Glomerular visceral epithelial cell (primary cell): ENCODE measurements at regions not wholly inside any gene's neighbourhood (a gene's known extent, or its start where the extent isn't known, plus 50 kb on each side); places are given as distances from the start of the nearest gene placed in this dataset.

Source experiments
- DNase-seq: peaks from one replicate; pipeline ENCODE4 v3.0.0-alpha.2; 2016; ENCODE audit errors: extremely low spot score

DNA sequence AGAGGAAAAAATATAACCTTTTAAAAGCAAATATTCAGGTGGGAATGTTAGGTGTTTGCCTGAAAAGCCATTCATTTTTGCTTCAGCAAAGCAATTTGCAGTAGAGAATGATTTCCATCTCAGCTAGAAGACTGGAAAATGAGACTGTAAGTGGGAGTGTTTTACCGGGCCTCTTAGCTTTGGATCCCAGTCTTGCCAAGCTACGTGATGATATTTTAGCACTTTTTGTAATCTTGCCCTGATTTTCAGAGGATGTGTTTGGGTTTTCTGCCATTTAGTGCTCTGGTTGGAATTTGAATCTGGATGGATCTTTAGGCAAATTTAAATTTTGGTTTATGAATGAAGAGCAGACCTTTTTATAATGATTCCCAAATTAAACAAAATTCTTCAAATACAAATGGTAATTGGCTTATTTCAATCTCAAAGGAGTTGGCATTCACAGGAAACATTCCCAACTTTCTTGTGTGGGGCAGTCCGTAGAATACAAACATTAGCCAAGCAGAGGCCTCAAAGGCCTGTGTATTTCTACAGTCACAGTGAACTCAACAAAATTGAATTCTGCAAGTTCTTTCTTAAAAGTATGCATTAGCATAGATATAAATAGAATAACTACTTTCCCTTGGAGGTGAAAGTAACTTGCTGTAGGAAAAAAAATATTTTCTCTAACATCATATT lies 646.4 kb downstream of the CDY2B start:
- no peak for DNase-seq

DNA sequence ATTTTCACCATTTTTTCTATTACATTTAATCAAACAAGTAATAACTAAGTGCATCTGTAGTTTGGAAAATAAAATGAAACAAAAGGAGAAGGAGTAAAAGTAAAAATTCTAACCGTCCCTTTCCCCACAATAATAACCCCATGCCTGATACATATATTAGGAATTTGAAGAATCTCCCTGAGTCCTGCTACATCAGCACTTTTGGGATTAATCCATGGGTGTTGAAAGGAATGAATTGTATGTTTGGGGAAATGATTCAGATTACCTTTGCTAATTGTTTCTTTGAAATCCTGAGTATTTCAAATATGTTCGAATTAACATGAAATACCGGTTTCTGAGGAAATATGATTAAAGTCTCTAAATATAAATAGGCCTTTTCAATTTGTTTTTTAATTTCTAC lies 648.0 kb downstream of the CDY2B start:
- peak; percentile 25 for DNase-seq

DNA sequence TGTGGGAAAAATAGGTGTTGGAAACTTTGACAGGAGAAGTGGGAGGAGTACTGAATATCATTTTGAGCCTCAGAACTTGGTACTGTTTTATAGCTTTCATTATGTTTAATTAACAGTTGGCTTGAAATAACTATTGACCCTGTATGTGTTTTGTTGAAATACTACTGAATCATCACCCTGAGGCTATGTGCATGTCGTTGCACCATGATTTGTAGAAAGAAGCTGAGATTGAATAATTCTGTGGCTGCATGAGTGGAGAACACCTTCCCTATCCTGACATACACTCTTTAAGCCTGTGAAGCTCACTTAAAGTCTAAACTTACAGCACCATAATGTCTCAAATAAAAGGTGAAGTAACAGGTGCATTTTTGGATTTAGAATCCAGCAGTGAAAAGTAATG lies 656.5 kb downstream of the CDY2B start:
- DNase-seq: no peak

DNA sequence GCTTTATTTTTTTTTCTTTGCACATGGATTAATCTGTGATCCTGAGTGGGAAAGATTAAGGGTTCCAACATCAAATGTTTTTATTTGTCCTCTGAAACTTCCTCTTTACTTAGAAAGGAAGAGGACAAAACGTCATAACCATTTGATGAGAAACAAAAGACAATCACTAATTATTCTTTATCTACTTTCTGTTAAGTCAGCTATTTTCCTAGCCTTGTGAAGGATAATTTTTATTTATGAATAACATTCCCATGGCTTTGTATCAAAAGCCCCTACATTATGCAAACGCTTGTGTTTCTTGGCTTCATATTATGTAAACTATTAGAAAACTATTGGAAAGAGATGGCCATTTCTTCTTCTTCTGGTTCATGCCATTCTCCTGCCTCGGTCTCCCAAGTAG lies 677.6 kb downstream of the CDY2B start:
- DNase-seq: no peak

DNA sequence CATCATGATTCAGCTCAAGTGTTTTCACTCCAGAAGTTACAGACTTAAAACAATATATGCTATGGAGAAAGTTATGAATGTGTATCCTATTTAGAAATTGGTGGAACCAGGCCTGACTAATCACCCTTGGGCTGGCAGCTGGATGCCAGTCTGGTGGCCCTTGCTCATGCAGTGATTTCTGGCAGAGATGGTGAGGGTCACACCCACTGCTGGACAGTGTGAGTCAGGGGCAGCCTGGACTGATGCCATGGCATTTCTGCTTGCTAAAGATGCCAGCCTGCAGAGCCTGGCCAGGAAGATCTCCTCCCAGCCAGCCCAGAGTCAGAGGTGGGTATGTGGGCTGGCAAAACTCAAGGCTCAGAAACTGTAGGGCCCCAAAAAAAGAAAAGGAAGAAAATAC lies 695.7 kb downstream of the CDY2B start:
- DNase-seq: peak; percentile 27

DNA sequence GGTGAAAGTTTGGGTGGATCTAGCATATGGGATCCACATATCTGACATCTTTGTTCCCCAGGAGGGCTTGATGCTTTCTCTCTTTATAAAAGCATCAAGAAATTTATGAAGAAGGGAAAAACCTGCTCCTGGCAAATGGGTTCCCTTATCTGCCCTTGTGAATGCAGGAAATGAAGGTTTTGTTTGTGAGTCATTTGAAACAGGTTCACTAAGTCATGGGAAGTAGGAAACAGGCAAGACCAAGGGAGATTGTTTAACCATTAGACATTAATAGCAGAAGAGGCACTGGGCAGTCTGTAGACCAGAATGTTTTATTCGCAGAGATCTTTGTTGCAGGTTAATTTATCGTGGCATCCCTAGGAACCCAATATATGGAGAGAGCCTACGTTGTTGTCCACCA lies 713.1 kb downstream of the CDY2B start:
- DNase-seq: peak; percentile 31

DNA sequence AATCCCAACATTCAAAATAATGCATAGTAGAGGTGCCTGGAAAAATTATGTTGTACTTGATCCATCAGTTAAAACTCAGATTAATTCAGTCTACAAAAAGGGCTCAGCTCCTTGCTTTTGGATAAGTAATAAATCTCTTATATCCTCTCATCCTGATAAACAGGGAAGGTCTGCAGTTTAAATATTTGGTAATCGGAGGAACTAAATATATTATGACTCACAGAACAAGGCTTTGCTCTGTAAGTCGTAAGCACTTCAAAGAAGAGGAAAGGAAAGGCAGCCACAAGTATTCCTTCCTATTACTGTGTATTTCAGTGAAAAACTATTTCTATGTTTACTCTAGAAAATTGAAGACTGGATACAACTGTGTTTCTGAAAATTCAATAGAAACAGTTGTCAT lies 757.9 kb downstream of the CDY2B start:
- no peak for DNase-seq

DNA sequence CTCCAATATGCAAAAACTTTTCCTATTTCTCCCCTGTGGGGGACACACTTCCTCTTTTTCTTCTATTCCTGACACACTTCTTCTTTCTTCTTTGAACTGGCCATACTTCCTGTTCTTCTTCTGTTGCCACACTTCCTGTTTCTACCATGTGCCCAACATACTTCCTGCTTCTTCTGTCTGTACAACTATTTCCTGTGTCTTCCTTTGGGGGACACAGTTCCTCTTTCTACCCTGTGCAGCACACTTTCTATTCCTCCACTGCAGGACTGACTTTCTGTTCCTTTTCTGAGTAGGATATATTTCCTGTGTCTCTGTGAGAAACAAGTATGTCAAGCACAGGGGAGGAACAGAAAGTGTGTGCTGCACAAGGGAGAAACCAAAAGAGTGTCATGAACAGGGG lies 794.7 kb downstream of the CDY2B start:
- DNase-seq: no peak

DNA sequence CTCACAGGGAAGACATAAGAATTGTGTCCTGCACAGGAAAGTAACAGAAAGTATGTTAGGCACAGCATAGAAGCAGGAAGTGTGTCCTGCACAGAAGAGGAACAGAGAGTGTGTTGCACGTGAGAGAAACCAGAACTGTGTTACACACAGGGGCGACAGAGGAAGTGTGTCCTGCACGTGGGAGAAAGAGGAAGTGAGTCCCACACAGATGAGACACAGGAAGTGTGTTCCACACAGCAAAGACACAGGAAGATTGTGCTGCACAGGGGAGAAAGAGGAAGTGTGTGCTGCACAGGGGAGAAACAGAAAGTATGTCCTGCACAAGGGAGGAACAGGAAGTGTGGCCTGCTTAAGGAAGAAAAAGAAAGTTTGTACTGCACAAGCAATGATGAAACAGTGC lies 800.1 kb downstream of the CDY2B start:
- no peak for DNase-seq

DNA sequence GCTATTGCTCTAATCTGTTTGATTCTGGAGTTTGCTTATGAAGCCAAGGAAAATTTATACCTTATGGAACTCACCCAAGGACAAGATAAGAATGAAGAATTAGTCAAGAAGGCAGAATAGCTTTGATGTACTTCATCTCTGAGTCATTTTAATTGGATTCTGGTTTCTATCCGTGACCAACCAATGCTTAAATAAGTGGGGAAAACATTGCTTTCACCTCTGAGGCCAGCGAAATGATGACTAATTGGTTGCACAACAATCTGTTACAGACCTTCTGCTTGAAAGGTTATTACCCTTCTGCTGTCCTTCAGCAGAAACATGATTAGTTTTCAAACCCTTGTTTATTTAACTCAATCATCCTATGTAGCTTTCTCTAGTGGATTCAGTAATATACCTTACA lies 812.7 kb downstream of the CDY2B start:
- peak; percentile 82 for DNase-seq

DNA sequence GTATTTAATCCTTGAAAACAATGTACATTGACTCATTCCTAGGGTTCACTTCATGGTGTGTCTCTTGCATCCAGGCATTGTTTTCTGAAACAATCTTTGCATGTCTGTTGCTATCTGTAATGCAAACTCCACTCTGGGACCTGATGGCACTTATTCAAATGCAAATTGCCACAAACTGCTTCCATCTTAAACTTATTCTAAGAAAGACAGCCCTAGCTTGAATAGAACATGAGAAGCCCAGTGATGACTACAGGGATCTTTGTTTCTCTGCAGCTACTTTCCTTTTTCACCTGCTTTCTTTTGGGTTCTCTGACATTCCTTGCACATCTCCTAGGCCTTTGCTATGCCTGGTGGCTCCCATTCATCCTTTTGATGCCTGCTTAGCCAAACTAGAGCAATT lies 827.0 kb downstream of the CDY2B start:
- DNase-seq: no peak

DNA sequence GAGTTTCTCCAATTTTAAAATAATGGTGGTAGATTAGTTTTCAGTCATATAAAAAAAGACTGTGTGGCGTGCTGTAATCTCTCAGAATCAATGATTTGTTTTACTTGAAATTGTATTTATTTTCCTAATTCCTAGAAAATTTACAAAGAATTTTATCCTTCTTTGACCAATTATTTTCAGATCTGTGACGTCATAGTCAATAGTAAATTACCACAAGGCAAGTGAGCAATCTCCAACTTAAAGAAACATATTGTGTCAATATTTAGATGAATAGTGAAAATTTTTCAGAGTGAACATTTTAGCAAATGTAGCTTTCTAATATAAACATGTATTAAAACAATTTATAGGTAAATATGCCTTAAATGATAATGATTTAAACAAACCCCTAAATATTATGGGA lies 829.6 kb downstream of the CDY2B start:
- DNase-seq: no peak

DNA sequence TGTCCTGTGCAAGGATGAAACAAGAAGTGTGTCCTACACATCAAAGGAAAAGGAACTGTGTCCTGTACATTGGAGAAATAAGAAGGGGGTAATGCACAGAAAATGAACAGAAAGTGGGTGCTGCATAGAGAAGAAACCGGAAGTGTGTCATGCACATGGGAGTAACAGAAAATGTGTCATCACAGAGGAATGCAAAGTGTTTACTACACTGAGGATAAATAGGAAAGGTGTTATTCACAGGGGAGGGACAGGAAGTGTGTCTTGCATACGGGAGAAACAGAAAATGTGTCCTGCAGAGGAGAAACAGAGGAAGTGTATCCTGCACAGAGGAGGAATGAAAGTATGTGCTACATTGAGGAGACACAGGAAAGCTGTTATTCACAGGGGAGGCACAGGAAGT lies 834.9 kb downstream of the CDY2B start:
- no peak for DNase-seq

DNA sequence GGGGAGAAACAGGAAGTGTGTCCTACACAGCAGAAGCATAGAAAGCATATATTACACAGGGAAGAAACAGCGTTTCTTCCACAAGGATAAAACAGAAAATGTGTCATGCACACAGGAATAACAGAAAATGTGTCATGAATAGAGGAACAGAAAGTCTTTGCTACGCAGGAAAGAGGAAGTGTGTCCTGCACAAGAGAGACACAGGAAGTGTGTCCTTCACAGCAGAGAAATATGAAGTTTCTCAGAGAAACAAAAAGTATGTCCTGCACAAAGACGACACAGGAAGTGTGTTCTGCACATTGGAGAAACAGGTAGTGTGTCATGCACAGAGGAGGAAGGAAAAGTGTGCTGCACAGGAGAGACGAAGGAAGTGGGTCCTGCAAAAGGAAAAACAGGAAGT lies 835.3 kb downstream of the CDY2B start:
- no peak for DNase-seq

DNA sequence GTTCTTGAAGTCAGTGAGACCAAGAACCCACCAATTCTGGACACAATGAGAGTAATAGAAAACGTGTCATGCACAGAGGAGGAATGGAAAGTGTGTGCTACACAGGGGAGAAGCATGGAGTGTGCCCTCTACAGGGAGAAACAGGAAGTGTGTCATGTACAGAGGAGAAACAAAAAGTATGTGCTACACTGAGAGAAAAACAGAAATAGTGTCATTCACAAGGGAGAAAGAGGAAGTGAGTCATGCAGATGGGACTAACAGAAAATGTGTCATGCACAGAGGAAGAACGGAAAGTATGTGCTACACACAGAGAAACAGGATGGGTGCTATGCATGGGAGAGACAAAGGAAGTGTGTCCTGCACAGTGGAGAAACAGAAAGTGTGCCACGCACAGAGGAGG lies 835.7 kb downstream of the CDY2B start:
- peak; percentile 61 for DNase-seq

DNA sequence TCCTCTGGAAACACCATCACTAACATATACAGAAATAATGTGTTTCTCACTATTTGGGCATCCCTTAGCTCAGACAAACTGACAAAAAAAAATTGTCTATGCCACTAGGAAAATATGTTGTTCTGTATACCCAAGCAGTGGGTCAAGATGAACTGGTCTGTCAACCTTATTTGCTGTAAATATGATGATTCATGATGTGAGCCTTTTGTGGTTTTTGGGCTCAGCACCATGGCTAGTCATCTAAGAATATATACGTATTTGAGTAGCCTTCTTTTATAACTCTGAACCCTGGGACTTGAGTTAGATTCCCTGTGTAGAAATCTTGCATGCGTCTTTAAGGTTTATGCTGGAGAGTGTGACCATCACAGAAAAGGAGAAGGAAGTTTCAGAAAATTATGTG lies 841.6 kb downstream of the CDY2B start:
- no peak for DNase-seq

DNA sequence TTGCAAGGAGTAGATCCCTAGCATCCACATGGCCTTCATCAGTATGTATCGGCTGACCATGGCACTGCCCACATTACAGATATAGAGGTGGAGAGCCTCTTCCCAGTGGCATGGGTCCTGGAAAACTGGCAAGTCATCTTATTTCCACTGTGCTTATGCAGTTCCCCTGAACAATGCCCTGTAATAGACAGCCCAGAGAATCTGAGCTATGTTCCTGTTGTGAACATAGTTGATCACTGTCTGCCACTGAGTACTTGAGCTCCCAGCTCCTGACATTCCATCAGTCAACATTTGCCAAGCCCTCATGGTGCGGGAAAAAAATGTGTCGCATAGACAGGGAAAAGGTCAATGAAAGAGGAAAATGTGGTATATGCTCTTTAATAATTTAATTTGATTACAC lies 861.9 kb downstream of the CDY2B start:
- no peak for DNase-seq

DNA sequence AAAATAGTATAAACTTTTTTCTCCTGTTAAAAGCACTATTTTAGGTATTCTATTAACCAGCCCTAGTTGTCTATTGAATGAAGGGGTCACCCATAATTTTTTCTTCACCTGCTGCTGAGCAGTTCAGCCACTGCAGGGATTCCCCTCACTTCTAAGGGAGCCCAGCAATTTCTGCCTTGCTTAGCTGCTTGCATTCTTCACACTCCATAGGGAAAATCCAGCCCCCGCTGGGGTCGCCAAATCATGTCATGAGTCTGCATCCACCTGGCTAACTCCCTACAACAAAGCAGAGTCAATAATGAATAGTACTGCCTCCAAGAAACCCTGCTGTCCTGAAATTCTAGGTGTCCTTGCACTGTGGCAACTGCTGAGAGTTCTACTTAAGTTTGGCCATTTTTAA lies 886.5 kb downstream of the CDY2B start:
- no peak for DNase-seq

DNA sequence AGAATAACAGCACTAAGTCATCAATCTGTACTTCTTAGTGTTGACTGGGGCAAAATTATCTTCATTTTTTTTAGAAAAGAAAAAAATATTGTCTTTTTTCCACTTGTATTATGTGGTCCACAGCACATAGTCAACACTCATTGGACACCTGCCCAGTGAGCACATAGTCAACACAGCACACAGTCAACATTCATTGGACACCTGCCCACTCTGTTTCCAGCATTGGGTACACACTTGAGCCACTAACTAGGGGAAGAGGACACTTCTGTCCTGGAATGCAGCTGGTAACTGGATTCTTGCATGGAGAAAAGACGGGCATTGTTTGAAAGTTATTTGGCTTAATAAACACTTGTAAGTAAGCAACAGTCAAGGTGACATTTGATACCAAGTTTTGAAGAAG lies 898.2 kb downstream of the CDY2B start:
- no peak for DNase-seq

DNA sequence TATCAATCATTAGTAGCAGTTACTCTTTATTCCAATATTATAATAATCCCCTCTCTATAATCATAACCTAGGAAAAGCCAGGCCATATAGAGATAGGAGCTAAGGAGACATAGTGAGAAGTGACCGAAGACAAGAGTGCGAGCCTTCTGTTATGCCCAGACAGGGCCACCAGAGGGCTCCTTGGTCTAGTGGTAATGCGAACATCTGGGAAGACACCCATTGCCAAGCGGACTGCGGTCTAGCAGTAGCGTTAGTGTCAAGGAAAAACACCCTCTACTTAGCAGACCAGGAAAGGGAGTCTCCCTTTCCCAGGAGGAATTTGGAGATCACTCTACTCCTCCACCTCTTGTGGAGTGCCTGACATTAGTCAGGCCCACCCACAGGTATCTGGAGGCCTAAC lies 920.9 kb downstream of the CDY2B start:
- no peak for DNase-seq

DNA sequence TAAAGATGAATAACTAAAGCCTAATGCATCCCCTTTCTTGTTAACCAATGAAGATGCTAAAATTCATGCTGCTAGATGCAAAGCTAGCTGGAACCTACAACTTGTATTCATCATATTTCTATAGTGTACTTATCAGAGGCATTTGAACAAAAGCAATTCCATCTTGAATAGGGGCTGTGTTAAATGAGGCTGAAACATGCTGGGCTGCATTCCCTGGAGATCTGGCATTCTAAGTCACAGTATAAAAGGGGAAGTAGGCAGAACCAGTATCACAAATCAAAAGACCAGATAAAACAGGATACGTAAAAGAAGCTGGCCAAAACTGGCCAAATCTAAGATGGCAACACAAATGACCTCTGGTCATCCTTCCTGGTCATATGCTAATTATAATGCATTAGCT lies 932.8 kb downstream of the CDY2B start:
- no peak for DNase-seq
